ENCODE measurements at regions not wholly inside any gene's neighbourhood (a gene's known extent, or its start where the extent isn't known, plus 50 kb on each side); places are given as distances from the start of the nearest gene placed in this dataset.
"Not testable (repeated sequence)": the region's sequence is repeated elsewhere in the genome, so short reads cannot be mapped to it uniquely, and the experiment has no call there.

- H3K27ac Mint-ChIP-seq = no peak overlapping the region
- no peak overlapping the region for H3K4me3 Mint-ChIP-seq (ENCODE audit: low read depth)
- no peak for DNase-seq (ENCODE audit: low spot score)
- H3K36me3 Mint-ChIP-seq (ENCODE audit: low read depth) = no peaks in the 10 kb centered on the region
- H3K27me3 Mint-ChIP-seq (ENCODE audit: low read depth) = peaks cover 2% of the 10 kb centered on the region
- peaks cover 17% of the 10 kb centered on the region for H3K4me1 Mint-ChIP-seq (ENCODE audit: low read depth)
- no peaks in the 10 kb centered on the region for H3K9me3 Mint-ChIP-seq
- intact Hi-C loops (cut with micrococcal nuclease) = no loop called here
Observed at GRCh38 chr15:98069256-98069655, 108.8 kb downstream of the ARRDC4 start.

GRCh38 chr15:98070137-98070536, 109.6 kb downstream of the ARRDC4 start:
- Mint-ChIP-seq H3K36me3 (ENCODE audit: low read depth) (no peaks in the 10 kb centered on the region), H3K4me1 (ENCODE audit: low read depth) (peaks cover 17% of the 10 kb centered on the region), H3K4me3 (ENCODE audit: low read depth) (no peak overlapping the region), H3K9me3 (no peaks in the 10 kb centered on the region), H3K27ac (no peak overlapping the region), H3K27me3 (ENCODE audit: low read depth) (peaks cover 2% of the 10 kb centered on the region)
- DNase-seq (ENCODE audit: low spot score) = no peak
- intact Hi-C loops (cut with micrococcal nuclease) = no loop called here

- Mint-ChIP-seq H3K36me3 (ENCODE audit: low read depth) (no peaks in the 10 kb centered on the region), H3K4me1 (ENCODE audit: low read depth) (peaks cover 18% of the 10 kb centered on the region), H3K27ac (no peak overlapping the region), H3K27me3 (ENCODE audit: low read depth) (peaks cover 2% of the 10 kb centered on the region), H3K4me3 (ENCODE audit: low read depth) (no peak overlapping the region), H3K9me3 (no peaks in the 10 kb centered on the region)
- intact Hi-C loops (cut with micrococcal nuclease) = no loop called here
- DNase-seq (ENCODE audit: low spot score) = no peak
Observed at GRCh38 chr15:98071786-98072185, 111.3 kb downstream of the ARRDC4 start.

GRCh38 chr15:98075441-98075840, 114.9 kb downstream of the ARRDC4 start:
- intact Hi-C loops (cut with micrococcal nuclease) = no loop called here
- no peak for DNase-seq (ENCODE audit: low spot score)
- Mint-ChIP-seq H3K9me3 (no peaks in the 10 kb centered on the region), H3K27me3 (ENCODE audit: low read depth) (peaks cover 2% of the 10 kb centered on the region), H3K4me1 (ENCODE audit: low read depth) (peaks cover 11% of the 10 kb centered on the region), H3K4me3 (ENCODE audit: low read depth) (no peak overlapping the region), H3K36me3 (ENCODE audit: low read depth) (no peaks in the 10 kb centered on the region), H3K27ac (no peak overlapping the region)

GRCh38 chr15:98076021-98076816, 115.7 kb downstream of the ARRDC4 start:
- intact Hi-C loops (cut with micrococcal nuclease) = no loop called here

GRCh38 chr15:98077186-98077585, 116.7 kb downstream of the ARRDC4 start:
- DNase-seq (ENCODE audit: low spot score) = no peak
- Mint-ChIP-seq H3K9me3 (no peaks in the 10 kb centered on the region), H3K27ac (no peak overlapping the region), H3K4me1 (ENCODE audit: low read depth) (peaks cover 11% of the 10 kb centered on the region), H3K36me3 (ENCODE audit: low read depth) (no peaks in the 10 kb centered on the region), H3K4me3 (ENCODE audit: low read depth) (no peak overlapping the region), H3K27me3 (ENCODE audit: low read depth) (no peaks in the 10 kb centered on the region)
- intact Hi-C loops (cut with micrococcal nuclease) = no loop called here

More at GRCh38 chr15:98076021-98076816, 115.7 kb downstream of the ARRDC4 start:
- no peak for DNase-seq (ENCODE audit: low spot score)
- H3K4me1 Mint-ChIP-seq (ENCODE audit: low read depth) = peaks cover 11% of the 10 kb centered on the region
- H3K36me3 Mint-ChIP-seq (ENCODE audit: low read depth) = no peaks in the 10 kb centered on the region
- H3K4me3 Mint-ChIP-seq (ENCODE audit: low read depth) = no peak overlapping the region
- H3K9me3 Mint-ChIP-seq = no peaks in the 10 kb centered on the region
- no peak overlapping the region for H3K27ac Mint-ChIP-seq
- no peaks in the 10 kb centered on the region for H3K27me3 Mint-ChIP-seq (ENCODE audit: low read depth)

- no peak for DNase-seq (ENCODE audit: low spot score)
- Mint-ChIP-seq H3K27me3 (ENCODE audit: low read depth) (no peaks in the 10 kb centered on the region), H3K27ac (no peak overlapping the region), H3K9me3 (no peaks in the 10 kb centered on the region), H3K4me1 (ENCODE audit: low read depth) (peaks cover 7% of the 10 kb centered on the region), H3K4me3 (ENCODE audit: low read depth) (no peak overlapping the region), H3K36me3 (ENCODE audit: low read depth) (no peaks in the 10 kb centered on the region)
- intact Hi-C loops (cut with micrococcal nuclease) = no loop called here
Observed at GRCh38 chr15:98080791-98081190, 120.3 kb downstream of the ARRDC4 start.

GRCh38 chr15:98083203-98083910, 122.9 kb downstream of the ARRDC4 start:
- H3K4me3 Mint-ChIP-seq (ENCODE audit: low read depth) = no peak overlapping the region
- intact Hi-C loops (cut with micrococcal nuclease) = no loop called here
- H3K27me3 Mint-ChIP-seq (ENCODE audit: low read depth) = no peaks in the 10 kb centered on the region
- DNase-seq (ENCODE audit: low spot score) = no peak
- H3K9me3 Mint-ChIP-seq = no peaks in the 10 kb centered on the region
- no peak overlapping the region for H3K27ac Mint-ChIP-seq
- H3K4me1 Mint-ChIP-seq (ENCODE audit: low read depth) = no peaks in the 10 kb centered on the region
- no peaks in the 10 kb centered on the region for H3K36me3 Mint-ChIP-seq (ENCODE audit: low read depth)

- H3K36me3 Mint-ChIP-seq (ENCODE audit: low read depth) = no peaks in the 10 kb centered on the region
- no peaks in the 10 kb centered on the region for H3K27me3 Mint-ChIP-seq (ENCODE audit: low read depth)
- H3K9me3 Mint-ChIP-seq = no peaks in the 10 kb centered on the region
- H3K4me1 Mint-ChIP-seq (ENCODE audit: low read depth) = no peaks in the 10 kb centered on the region
- no peak overlapping the region for H3K4me3 Mint-ChIP-seq (ENCODE audit: low read depth)
- intact Hi-C loops (cut with micrococcal nuclease) = loop anchor here (1.0 kb wide), 1 partner anchor 176 kb away; no protein-coding TSS in a partner anchor
- DNase-seq (ENCODE audit: low spot score) = no peak
- H3K27ac Mint-ChIP-seq = no peak overlapping the region
Observed at GRCh38 chr15:98085003-98085639, 124.6 kb downstream of the ARRDC4 start.

GRCh38 chr15:98088307-98088945, 127.9 kb downstream of the ARRDC4 start:
- H3K27ac Mint-ChIP-seq; H3K4me1 Mint-ChIP-seq (ENCODE audit: low read depth); intact Hi-C loops (cut with micrococcal nuclease); H3K36me3 Mint-ChIP-seq (ENCODE audit: low read depth); H3K4me3 Mint-ChIP-seq (ENCODE audit: low read depth); DNase-seq (ENCODE audit: low spot score); H3K27me3 Mint-ChIP-seq (ENCODE audit: low read depth); H3K9me3 Mint-ChIP-seq: not testable (repeated sequence)

GRCh38 chr15:98089352-98089751, 128.8 kb downstream of the ARRDC4 start:
- H3K4me1 Mint-ChIP-seq (ENCODE audit: low read depth); H3K36me3 Mint-ChIP-seq (ENCODE audit: low read depth); DNase-seq (ENCODE audit: low spot score); H3K27me3 Mint-ChIP-seq (ENCODE audit: low read depth); intact Hi-C loops (cut with micrococcal nuclease); H3K27ac Mint-ChIP-seq; H3K4me3 Mint-ChIP-seq (ENCODE audit: low read depth); H3K9me3 Mint-ChIP-seq: not testable (repeated sequence)

- DNase-seq (ENCODE audit: low spot score); H3K9me3 Mint-ChIP-seq; H3K27me3 Mint-ChIP-seq (ENCODE audit: low read depth); H3K36me3 Mint-ChIP-seq (ENCODE audit: low read depth); H3K4me1 Mint-ChIP-seq (ENCODE audit: low read depth); intact Hi-C loops (cut with micrococcal nuclease); H3K4me3 Mint-ChIP-seq (ENCODE audit: low read depth); H3K27ac Mint-ChIP-seq: not testable (repeated sequence)
Observed at GRCh38 chr15:98097986-98098385, 137.5 kb downstream of the ARRDC4 start.
